ENCODE measurements at regions not wholly inside any gene's neighbourhood (a gene's known extent, or its start where the extent isn't known, plus 50 kb on each side); places are given as distances from the start of the nearest gene placed in this dataset.
A peak's percentile ranks its signal among the peaks of the same experiment; 100 is the strongest.

DNA sequence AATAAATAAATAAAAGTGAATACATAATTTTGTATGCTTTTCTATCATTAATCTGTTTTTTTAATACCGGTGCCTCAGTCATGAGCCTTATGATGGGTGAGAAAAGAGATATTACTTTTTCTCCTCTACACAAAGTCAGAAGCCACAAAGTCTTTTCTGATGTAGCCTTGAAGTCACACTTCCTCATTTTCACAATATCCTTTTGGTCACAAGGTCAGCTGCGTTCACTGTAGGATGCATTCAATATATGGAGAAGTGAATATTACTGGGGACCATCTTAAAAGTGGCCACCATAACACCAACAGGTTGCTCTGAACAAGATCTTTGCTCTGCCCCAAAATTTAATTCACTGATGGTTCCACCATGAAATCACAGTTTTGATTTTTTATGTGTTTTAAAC lies 83.3 kb upstream of the TNR start:
- Mint-ChIP-seq H3K36me3 (ENCODE audit: low read depth) (no peaks in the 10 kb centered on the region), H3K9me3 (peaks cover 2% of the 10 kb centered on the region), H3K4me1 (ENCODE audit: low read depth) (no peaks in the 10 kb centered on the region), H3K27me3 (peaks cover 18% of the 10 kb centered on the region), H3K27ac (no peak overlapping the region), H3K4me3 (no peak overlapping the region)
- DNase-seq: no peak

DNA sequence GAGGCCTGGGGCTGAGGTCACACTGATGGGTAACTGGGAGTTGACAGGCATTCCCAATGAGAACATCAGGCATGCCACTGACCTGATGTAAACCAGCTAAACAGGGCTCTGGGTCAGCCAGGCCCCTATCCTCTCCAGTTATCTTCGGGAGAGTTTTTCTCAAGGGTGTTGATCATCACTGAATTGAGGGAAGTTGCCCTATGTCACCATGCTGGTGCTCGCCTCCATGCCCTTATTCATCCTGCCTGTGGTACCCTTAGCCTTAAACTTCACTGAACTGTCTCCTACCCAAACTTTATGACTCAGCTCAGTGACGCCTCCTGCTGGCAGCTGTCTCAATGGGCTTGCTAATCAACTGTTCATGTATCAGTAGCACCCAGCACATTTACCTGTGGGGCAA lies 80.7 kb upstream of the TNR start:
- no peaks in the 10 kb centered on the region for H3K4me1 Mint-ChIP-seq (ENCODE audit: low read depth)
- H3K9me3 Mint-ChIP-seq: peaks cover 1% of the 10 kb centered on the region
- peak; percentile 33 for DNase-seq
- H3K27me3 Mint-ChIP-seq: peaks cover 18% of the 10 kb centered on the region
- H3K27ac Mint-ChIP-seq: no peak overlapping the region
- no peaks in the 10 kb centered on the region for H3K36me3 Mint-ChIP-seq (ENCODE audit: low read depth)
- no peak overlapping the region for H3K4me3 Mint-ChIP-seq

DNA sequence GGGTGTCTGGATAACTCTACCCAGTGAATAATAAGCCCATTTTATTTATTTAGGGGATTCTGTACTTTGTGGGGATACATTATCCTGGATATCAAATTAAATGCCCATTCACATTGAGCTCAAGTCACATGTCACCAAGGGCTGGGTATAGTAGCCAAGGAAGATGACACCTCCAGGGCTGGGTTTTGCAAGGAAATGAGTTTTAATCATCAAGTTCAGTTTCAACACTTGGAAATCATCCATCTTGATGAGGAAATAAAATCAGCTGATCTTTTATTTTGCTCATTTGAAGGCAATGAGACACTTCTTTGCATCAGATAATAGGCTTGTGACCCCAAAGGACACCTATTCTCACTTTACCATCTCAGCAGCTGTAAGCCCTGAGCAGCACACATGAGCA lies 80.0 kb upstream of the TNR start:
- H3K27me3 Mint-ChIP-seq: peaks cover 18% of the 10 kb centered on the region
- H3K27ac Mint-ChIP-seq: no peak overlapping the region
- H3K36me3 Mint-ChIP-seq (ENCODE audit: low read depth): no peaks in the 10 kb centered on the region
- no peaks in the 10 kb centered on the region for H3K4me1 Mint-ChIP-seq (ENCODE audit: low read depth)
- H3K4me3 Mint-ChIP-seq: no peak overlapping the region
- H3K9me3 Mint-ChIP-seq: no peaks in the 10 kb centered on the region
- no peak for DNase-seq

DNA sequence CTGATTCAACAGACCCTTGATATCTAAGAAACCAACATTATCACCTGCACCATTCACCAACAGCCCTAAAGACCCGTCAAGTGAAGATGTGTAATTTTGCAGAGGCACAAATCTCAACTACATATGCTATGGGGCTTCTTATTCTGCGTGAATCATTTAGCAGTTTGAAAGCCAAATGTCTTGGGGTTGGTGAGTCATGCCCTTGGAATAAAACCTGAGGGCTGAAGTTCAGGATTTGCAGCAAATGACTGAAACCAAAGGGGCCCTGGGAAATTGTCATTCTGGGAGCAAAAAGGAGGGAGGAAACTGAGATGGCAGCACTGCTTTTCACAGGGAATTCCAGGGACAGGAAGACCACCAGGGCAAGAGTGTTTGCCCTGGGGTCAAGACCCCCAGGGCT lies 79.2 kb upstream of the TNR start:
- no peaks in the 10 kb centered on the region for H3K4me1 Mint-ChIP-seq (ENCODE audit: low read depth)
- peaks cover 17% of the 10 kb centered on the region for H3K27me3 Mint-ChIP-seq
- no peak overlapping the region for H3K27ac Mint-ChIP-seq
- H3K9me3 Mint-ChIP-seq: no peaks in the 10 kb centered on the region
- no peaks in the 10 kb centered on the region for H3K36me3 Mint-ChIP-seq (ENCODE audit: low read depth)
- no peak overlapping the region for H3K4me3 Mint-ChIP-seq
- DNase-seq: no peak

DNA sequence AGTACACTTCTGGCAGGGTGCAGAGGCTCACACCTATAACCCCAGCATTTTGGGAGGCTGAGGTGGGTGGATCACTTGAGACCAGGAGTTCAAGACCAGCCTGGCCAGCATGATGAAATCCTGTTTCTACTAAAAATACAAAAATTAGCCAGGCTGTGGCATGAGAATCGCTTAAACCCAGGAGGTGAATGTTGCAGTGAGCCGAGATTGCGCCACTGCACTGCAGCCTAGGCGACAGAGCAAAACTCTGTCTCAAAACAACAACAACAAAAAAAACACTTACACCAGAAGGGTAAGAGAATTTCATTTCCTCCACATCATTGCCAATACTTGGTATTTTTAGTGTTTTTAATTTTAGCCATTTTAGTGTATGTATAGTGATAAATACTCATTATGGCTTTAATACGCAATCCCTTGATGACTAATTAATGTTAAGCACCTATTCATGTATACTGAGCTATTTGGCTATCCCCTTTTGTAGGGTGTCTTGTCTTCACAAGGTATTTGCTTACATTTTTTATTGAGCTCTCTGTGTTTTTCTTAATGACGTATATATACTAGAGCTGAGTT lies 77.1 kb upstream of the TNR start:
- no peak for DNase-seq
- Mint-ChIP-seq H3K27me3 (peaks cover 19% of the 10 kb centered on the region), H3K9me3 (no peaks in the 10 kb centered on the region), H3K27ac (no peak overlapping the region), H3K36me3 (ENCODE audit: low read depth) (no peaks in the 10 kb centered on the region), H3K4me3 (no peak overlapping the region), H3K4me1 (ENCODE audit: low read depth) (no peaks in the 10 kb centered on the region)

DNA sequence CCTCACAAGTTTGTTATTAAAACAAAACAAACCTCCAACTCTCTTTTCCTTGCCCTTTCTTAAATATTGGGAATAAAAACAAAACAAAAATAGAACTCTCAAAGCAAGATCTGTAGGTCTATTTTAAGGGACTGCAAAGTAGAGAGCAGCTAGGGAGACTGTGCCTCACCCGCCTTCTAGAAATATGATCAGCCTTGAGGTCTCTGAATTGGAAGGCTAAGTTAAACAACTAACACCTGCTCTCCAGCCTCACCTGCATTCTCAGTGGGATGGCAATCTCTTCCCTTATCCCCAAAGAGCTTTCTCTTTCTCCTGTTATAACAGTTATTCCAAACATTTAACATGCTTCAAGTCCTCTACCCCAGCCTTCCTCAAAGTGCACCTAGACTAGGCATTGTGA lies 75.5 kb upstream of the TNR start:
- no peaks in the 10 kb centered on the region for H3K36me3 Mint-ChIP-seq (ENCODE audit: low read depth)
- H3K9me3 Mint-ChIP-seq: no peaks in the 10 kb centered on the region
- no peak overlapping the region for H3K27ac Mint-ChIP-seq
- H3K4me1 Mint-ChIP-seq (ENCODE audit: low read depth): no peaks in the 10 kb centered on the region
- H3K4me3 Mint-ChIP-seq: no peak overlapping the region
- peaks cover 12% of the 10 kb centered on the region for H3K27me3 Mint-ChIP-seq
- no peak for DNase-seq

DNA sequence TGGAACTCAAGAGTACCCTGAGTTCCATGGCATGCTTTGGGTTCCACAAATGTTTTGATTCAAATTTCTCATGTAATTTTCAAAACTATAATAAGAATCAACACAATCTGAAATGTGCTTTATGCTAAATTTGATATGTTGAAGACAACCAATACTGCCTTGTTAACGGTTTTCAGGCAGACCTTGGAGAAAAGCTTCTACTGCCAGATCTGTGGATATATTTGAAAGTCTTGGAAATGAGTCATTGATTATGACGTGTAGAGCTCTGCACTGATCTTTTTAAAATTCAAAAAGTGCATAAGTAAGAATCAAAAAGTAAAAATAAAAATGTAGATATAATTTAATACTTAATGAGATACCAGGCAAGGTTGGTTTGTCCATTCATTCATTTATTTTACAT lies 74.0 kb upstream of the TNR start:
- H3K27ac Mint-ChIP-seq: no peak overlapping the region
- no peak for DNase-seq
- H3K36me3 Mint-ChIP-seq (ENCODE audit: low read depth): no peaks in the 10 kb centered on the region
- peaks cover 2% of the 10 kb centered on the region for H3K9me3 Mint-ChIP-seq
- peaks cover 13% of the 10 kb centered on the region for H3K27me3 Mint-ChIP-seq
- no peaks in the 10 kb centered on the region for H3K4me1 Mint-ChIP-seq (ENCODE audit: low read depth)
- H3K4me3 Mint-ChIP-seq: no peak overlapping the region

DNA sequence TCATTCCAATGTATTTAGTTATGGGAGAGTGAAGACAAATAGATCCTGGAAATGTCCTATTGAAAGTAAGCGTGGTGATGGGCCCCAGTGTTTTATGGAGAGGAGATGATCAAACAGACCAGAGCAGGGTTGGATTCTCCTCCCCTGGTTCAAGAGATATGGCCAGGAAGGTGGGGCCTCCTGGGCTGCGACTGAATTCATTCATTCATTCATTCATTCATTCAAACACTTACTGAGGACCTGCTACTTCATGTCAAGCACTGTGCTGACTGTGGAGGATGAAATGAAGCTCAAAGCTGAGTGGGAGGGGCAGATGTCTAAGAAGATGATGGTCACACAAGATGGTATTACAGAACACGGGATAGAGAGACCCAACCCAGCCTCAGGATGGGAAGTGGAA lies 71.5 kb upstream of the TNR start:
- Mint-ChIP-seq H3K27me3 (peaks cover 15% of the 10 kb centered on the region), H3K27ac (no peak overlapping the region), H3K4me3 (no peak overlapping the region), H3K9me3 (peaks cover 2% of the 10 kb centered on the region), H3K36me3 (ENCODE audit: low read depth) (no peaks in the 10 kb centered on the region), H3K4me1 (ENCODE audit: low read depth) (no peaks in the 10 kb centered on the region)
- DNase-seq: no peak

DNA sequence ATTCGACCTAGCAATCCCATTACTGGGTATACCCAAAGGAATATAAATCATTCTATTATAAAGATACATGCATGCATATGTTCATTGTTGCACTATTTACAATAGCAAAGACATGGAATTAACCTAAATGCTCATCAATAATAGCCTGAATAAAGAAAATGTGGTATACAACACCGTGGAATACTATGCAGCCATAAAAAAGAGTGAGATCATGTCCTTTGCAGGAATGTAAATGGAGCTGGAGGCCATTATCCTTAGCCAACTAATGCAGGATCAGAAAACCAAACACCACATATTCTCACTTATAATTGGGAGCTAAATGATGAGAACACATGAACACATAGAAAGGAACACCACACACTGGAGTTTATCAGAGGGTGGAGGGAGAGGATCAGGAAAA lies 69.5 kb upstream of the TNR start:
- Mint-ChIP-seq H3K27me3 (peaks cover 27% of the 10 kb centered on the region), H3K9me3 (peaks cover 2% of the 10 kb centered on the region), H3K36me3 (ENCODE audit: low read depth) (no peaks in the 10 kb centered on the region)

DNA sequence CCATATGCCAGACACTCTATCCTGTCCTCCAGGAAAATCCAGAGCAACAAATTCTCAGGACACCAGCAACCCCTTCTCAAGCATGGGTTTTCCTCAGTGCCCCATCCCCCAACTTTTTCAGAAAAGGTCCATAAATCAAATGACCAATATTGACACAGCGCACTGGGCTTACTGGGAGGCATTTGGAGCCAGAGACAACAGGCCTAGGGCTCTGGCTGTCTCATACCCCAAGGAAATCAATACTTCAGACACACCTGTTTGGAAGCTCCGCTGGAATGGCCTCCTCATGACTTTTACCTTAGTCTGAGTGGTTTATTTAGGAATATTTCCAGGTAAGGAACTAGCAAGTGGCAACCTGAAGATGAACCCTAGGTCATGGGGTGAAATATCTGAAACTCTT lies 66.9 kb upstream of the TNR start:
- no peak overlapping the region for H3K4me3 Mint-ChIP-seq
- no peak for DNase-seq
- H3K27me3 Mint-ChIP-seq: peaks cover 26% of the 10 kb centered on the region
- H3K27ac Mint-ChIP-seq: no peak overlapping the region
- H3K36me3 Mint-ChIP-seq (ENCODE audit: low read depth): no peaks in the 10 kb centered on the region
- H3K9me3 Mint-ChIP-seq: peaks cover 2% of the 10 kb centered on the region
- no peaks in the 10 kb centered on the region for H3K4me1 Mint-ChIP-seq (ENCODE audit: low read depth)

More for the DNA sequence above, 69.5 kb upstream of the TNR start:
- DNase-seq: no peak
- Mint-ChIP-seq H3K4me1 (ENCODE audit: low read depth) (no peaks in the 10 kb centered on the region), H3K27ac (no peak overlapping the region), H3K4me3 (no peak overlapping the region)

DNA sequence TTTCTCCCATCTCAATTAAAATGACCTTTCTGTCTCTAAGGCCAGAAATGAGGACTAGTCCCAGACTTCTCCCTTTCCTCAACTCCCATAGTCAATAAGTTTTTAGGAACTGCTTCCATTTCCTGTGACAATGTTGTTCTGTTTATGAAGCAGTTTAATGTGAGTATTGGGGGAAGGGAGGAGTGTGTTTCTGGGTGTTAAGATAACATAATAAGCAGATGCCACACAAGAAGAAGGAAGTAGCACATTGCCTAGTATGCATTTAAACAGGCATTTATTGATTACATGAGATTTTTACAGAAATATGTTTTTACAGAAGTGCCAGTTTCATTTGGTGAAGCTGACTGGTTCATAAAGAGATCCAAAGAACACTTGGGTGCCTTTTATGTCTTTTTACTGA lies 65.6 kb upstream of the TNR start:
- Mint-ChIP-seq H3K4me1 (ENCODE audit: low read depth) (no peaks in the 10 kb centered on the region), H3K36me3 (ENCODE audit: low read depth) (no peaks in the 10 kb centered on the region), H3K27me3 (peaks cover 26% of the 10 kb centered on the region)

DNA sequence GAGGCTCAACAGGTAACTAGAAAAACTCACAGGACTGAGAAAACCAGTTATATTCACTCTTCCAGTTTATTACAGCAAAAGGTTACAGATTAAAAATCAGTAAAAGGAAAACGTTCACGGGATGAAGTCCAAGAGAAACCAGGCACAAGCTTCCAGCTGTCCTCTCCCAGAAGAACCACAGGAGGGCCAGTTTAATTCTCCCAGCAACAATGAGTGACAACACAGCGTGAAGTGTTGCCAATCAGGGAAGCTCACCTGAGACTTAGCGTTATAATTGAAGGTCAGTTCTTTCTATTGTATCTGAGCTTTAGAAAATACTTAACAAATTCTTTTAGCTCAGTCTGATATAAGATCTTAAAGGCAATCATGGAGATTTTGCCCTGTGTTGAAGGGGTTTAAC lies 65.2 kb upstream of the TNR start:
- no peak for DNase-seq
- Mint-ChIP-seq H3K4me3 (no peak overlapping the region), H3K9me3 (peaks cover 2% of the 10 kb centered on the region), H3K27ac (no peak overlapping the region), H3K4me1 (ENCODE audit: low read depth) (no peaks in the 10 kb centered on the region), H3K27me3 (peaks cover 26% of the 10 kb centered on the region), H3K36me3 (ENCODE audit: low read depth) (no peaks in the 10 kb centered on the region)

More for the DNA sequence above, 65.6 kb upstream of the TNR start:
- Mint-ChIP-seq H3K9me3 (peaks cover 2% of the 10 kb centered on the region), H3K27ac (no peak overlapping the region), H3K4me3 (no peak overlapping the region)
- no peak for DNase-seq

DNA sequence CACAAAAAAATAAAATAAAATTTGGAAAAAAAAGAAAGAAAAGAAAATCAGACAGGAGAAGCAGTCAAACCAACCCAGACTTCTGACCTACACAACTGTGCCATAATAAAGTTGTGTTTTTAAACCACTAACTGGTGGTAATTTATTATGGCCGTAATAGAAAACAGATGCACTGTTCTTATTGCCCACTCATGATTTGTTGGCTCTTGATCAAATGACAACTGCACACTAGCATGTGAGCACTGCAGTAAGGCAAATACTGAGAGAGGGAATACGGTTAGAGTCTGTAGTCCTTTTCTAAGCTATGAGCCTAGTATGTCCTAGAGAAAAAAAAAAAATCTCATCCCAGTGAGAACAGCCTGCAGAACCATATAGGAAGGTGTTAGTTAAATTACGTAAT lies 61.2 kb upstream of the TNR start:
- H3K36me3 Mint-ChIP-seq (ENCODE audit: low read depth): no peaks in the 10 kb centered on the region
- DNase-seq: no peak
- peaks cover 12% of the 10 kb centered on the region for H3K27me3 Mint-ChIP-seq
- H3K27ac Mint-ChIP-seq: no peak overlapping the region
- no peaks in the 10 kb centered on the region for H3K9me3 Mint-ChIP-seq
- H3K4me1 Mint-ChIP-seq (ENCODE audit: low read depth): no peaks in the 10 kb centered on the region
- no peak overlapping the region for H3K4me3 Mint-ChIP-seq

DNA sequence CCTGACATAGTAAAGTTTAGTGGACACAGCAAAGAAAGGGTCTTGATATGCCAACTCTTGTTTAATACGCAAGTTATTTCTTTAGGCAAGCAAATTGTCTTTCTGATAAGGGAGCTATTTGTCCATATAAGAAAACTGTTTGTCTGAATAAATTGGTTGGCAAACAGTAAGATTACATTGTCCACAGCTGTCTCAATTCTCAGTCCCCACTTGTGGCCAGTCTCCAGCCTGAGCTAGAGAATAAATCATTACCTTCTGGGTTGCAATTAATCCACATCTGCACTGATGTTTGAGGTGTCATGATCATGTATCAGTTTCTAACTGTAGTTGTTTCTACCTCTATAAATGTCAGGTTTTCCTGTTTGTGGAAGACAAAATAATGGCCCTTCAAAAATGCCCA lies 60.0 kb upstream of the TNR start:
- Mint-ChIP-seq H3K36me3 (ENCODE audit: low read depth) (no peaks in the 10 kb centered on the region), H3K9me3 (no peaks in the 10 kb centered on the region), H3K27ac (no peak overlapping the region), H3K4me1 (ENCODE audit: low read depth) (no peaks in the 10 kb centered on the region), H3K4me3 (no peak overlapping the region), H3K27me3 (peaks cover 4% of the 10 kb centered on the region)
- no peak for DNase-seq

DNA sequence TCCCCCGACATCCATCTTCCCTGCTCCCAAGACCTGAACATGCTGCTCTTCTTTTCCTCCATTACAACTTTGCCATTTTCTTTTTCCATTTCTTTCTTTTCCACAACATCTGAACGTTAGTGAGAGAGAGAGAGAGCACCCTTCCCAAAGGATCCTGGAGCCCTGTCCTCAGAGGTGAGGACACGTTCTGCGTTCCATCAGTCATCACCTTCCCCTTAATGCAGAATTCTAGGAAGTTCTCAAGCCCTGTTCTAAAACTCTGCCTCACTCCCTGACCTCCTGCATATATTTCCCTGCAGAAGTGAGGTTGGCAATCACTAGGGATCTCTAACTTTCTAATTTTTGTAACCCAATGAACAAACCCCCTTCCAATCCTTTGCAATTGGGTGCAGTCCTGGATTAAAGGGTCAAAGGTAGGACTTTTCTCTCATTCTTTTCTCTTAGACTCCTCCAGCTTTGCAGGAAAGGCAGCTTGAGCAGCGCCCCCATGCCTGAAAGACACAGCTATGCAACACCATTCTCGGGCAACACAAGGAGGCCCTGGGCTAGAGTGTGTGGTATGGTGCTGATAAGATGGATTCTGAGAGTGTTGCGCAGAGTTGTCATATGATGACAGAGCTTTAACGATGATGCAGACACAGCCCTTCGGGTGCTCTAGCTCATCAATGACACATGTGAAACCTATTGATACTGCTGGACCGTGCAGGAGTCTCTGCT lies 59.2 kb upstream of the TNR start:
- Mint-ChIP-seq H3K4me1 (ENCODE audit: low read depth) (no peaks in the 10 kb centered on the region), H3K4me3 (no peak overlapping the region), H3K27me3 (peaks cover 1% of the 10 kb centered on the region), H3K27ac (no peak overlapping the region), H3K36me3 (ENCODE audit: low read depth) (no peaks in the 10 kb centered on the region), H3K9me3 (no peaks in the 10 kb centered on the region)
- no peak for DNase-seq

DNA sequence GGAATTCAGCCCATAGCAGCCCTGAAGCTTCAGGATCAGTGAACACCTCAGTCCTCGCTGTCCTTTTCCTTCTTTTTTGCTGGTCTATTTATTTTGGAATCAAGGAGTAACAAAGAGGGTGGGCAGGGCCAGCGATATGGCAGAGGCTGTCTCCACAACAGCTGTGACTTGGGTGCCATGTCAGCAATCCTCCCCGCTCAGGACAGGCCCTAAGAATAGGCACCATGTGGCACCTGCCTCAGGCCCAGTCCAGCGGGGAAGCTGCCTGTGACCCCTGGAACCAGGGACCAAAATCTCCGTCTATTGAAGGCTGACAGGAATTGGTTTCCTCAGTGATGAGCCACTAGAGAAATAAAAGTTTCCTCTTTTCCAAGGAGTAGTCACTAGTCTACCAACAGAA lies 58.6 kb upstream of the TNR start:
- H3K27me3 Mint-ChIP-seq: peaks cover 3% of the 10 kb centered on the region
- H3K4me3 Mint-ChIP-seq: no peak overlapping the region
- no peak for DNase-seq
- H3K36me3 Mint-ChIP-seq (ENCODE audit: low read depth): no peaks in the 10 kb centered on the region
- no peak overlapping the region for H3K27ac Mint-ChIP-seq
- no peaks in the 10 kb centered on the region for H3K9me3 Mint-ChIP-seq
- no peaks in the 10 kb centered on the region for H3K4me1 Mint-ChIP-seq (ENCODE audit: low read depth)
